Keratinocyte (primary cell): ENCODE measurements at regions not wholly inside any gene's neighbourhood (a gene's known extent, or its start where the extent isn't known, plus 50 kb on each side); places are given as distances from the start of the nearest gene placed in this dataset.

Experiments used
- CTCF ChIP-seq, 3 experiments: IDR thresholded peaks in 1 of 3; conservative IDR thresholded peaks in 1 of 3; optimal IDR thresholded peaks in 1 of 3; 2 replicates in 2 of 3; 3 replicates in 1 of 3; pipeline versions ENCODE3 to v1.5.1; 2011; ENCODE audit warnings: low read length in 3 of 3, mild to moderate bottlenecking in 3 of 3, moderate library complexity in 2 of 3, control low read depth in 1 of 3, inconsistent platforms in 1 of 3; ENCODE audit not compliant: insufficient read depth in 2 of 3; ENCODE audit errors: extremely low read depth in 1 of 3
- EZH2 ChIP-seq: IDR thresholded peaks from one replicate; pipeline ENCODE4 v1.6.1; 2012; ENCODE audit warnings: inconsistent platforms, mild to moderate bottlenecking, low read length, moderate library complexity

GRCh38 chr22:48842976-48843375, 984.7 kb downstream of the BRD1 start:
- TF ChIP-seq CTCF (optimal IDR thresholded peaks at IDR 0.05 in 1 of 3, IDR thresholded peaks at IDR 0.05 in 1 of 3, conservative IDR thresholded peaks at IDR 0.05 in 1 of 3; ENCODE audit: extremely low read depth in 1 of 3, insufficient read depth in 2 of 3, low read length in 3 of 3) (no peak), EZH2 (no peak)
